Gastroesophageal sphincter (tissue), 4 donors: ENCODE measurements at regions not wholly inside any gene's neighbourhood (a gene's known extent, or its start where the extent isn't known, plus 50 kb on each side); places are given as distances from the start of the nearest gene placed in this dataset.

Experiments used
- ATAC-seq: fragments of 150-250 bp; one replicate; pipeline ENCODE4 v1.9.1; 2016; ENCODE audit warnings: mild to moderate bottlenecking, moderate library complexity
- H3K27ac ChIP-seq, 4 donors: fragments of 200-600 bp; sonication (generic) in 3 of 4; 1 replicate in 3 of 4; 2 replicates in 1 of 4; pipeline ENCODE4 v1.5.1; 2016 to 2019
- H3K27me3 ChIP-seq: fragments of 200-600 bp; sonication (generic); one replicate; pipeline ENCODE4 v1.5.1; 2019
- H3K36me3 ChIP-seq, 2 donors: fragments of 200-600 bp; sonication (generic); one replicate each; pipeline ENCODE4 v1.5.1; 2019; ENCODE audit warnings: control low read depth in 1 of 2
- H3K4me1 ChIP-seq, 3 donors: fragments of 200-600 bp; sonication (generic); 1 replicate in 2 of 3; 2 replicates in 1 of 3; pipeline ENCODE4 v1.5.1; 2016 to 2019; ENCODE audit warnings: control low read depth in 2 of 3
- H3K4me3 ChIP-seq, 2 donors: fragments of 200-600 bp; sonication (generic); one replicate each; pipeline ENCODE4 v1.5.1; 2019; ENCODE audit warnings: mild to moderate bottlenecking in 1 of 2, moderate library complexity in 1 of 2
- H3K9me3 ChIP-seq, 3 donors: fragments of 200-600 bp; sonication (generic); one replicate each; pipeline ENCODE4 v1.5.1; 2017 to 2019; ENCODE audit warnings: control low read depth in 2 of 3
- CTCF ChIP-seq, 4 experiments: fragments of 200-600 bp in 2 of 4; fragments of 450-650 bp in 2 of 4; sonication (generic) in 1 of 4; IDR thresholded peaks; one replicate each; pipeline ENCODE4 v1.5.1; 2017 to 2019; ENCODE audit warnings: antibody characterized with exemption in 4 of 4, mild to moderate bottlenecking in 2 of 4, moderate library complexity in 2 of 4
- EP300 ChIP-seq: sonication (generic); formaldehyde crosslinking; IDR thresholded peaks from one replicate; pipeline ENCODE4 v1.6.1; 2017; ENCODE audit warnings: antibody characterized with exemption, mild to moderate bottlenecking
- POLR2A ChIP-seq, 2 donors: fragments of 450-650 bp; IDR thresholded peaks; one replicate each; pipeline ENCODE4 v1.6.1; 2017; ENCODE audit warnings: antibody characterized with exemption in 2 of 2, mild to moderate bottlenecking in 2 of 2, moderate library complexity in 1 of 2
- POLR2AphosphoS5 ChIP-seq: sonication (generic); formaldehyde crosslinking; IDR thresholded peaks from one replicate; pipeline ENCODE4 v1.6.1; 2017; ENCODE audit warnings: antibody characterized with exemption
- WGBS, 2 donors: methylation state at CpG; one replicate each; pipeline ENCODE4 v1.1.5; 2018; ENCODE audit warnings: low coverage in 1 of 2; 5-methylcytosine and 5-hydroxymethylcytosine counted together

- Histone ChIP-seq H3K9me3 (no peaks in the 10 kb centered on the region), H3K4me1 (peaks cover 0 to 5% (median 0%) of the 10 kb centered on the region in 3 donors), H3K36me3 (no peaks in the 10 kb centered on the region), H3K4me3 (no peak overlapping the region), H3K27ac (no peak overlapping the region), H3K27me3 (no peaks in the 10 kb centered on the region)
- TF ChIP-seq CTCF (IDR thresholded peaks at IDR 0.05), result no peak
- no peak for TF ChIP-seq POLR2AphosphoS5
- no peak for TF ChIP-seq EP300
- no peak for TF ChIP-seq POLR2A (IDR thresholded peaks at IDR 0.05)
- WGBS, 2 donors, result 100% methylated on average over 1 to 3 of the region's 3 CpGs
- no peak for ATAC-seq
Observed at GRCh38 chr11:122019908-122020694, 95.9 kb downstream of the BLID start.

GRCh38 chr11:122007601-122008071, 108.4 kb downstream of the BLID start:
- no peaks in the 10 kb centered on the region for H3K9me3 ChIP-seq
- H3K4me3 ChIP-seq, result no peak overlapping the region
- peak overlapping the region in 3 of 4 donors; percentile 18 to 37 (median 30) for H3K27ac ChIP-seq
- ATAC-seq, result peak; percentile 60
- H3K4me1 ChIP-seq, result peaks cover 2 to 11% (median 6%) of the 10 kb centered on the region in 3 donors
- H3K36me3 ChIP-seq, result no peaks in the 10 kb centered on the region
- WGBS, 2 donors, result 6 to 18% methylated on average over 4 of the region's 4 CpGs
- TF ChIP-seq CTCF (IDR thresholded peaks at IDR 0.05), result no peak
- no peak for TF ChIP-seq EP300
- TF ChIP-seq POLR2A (IDR thresholded peaks at IDR 0.05), result no peak
- peak; percentile 13 for TF ChIP-seq POLR2AphosphoS5
- no peaks in the 10 kb centered on the region for H3K27me3 ChIP-seq

GRCh38 chr11:122004446-122004845, 111.6 kb downstream of the BLID start:
- H3K4me1 ChIP-seq, result peaks cover 2 to 11% (median 6%) of the 10 kb centered on the region in 3 donors
- WGBS, 2 donors, result 83 to 100% methylated on average over 1 of the region's 1 CpG
- no peaks in the 10 kb centered on the region for H3K9me3 ChIP-seq
- no peak for ATAC-seq
- H3K4me3 ChIP-seq, result no peak overlapping the region
- no peaks in the 10 kb centered on the region for H3K36me3 ChIP-seq
- TF ChIP-seq CTCF (IDR thresholded peaks at IDR 0.05) (no peak), EP300 (no peak), POLR2A (IDR thresholded peaks at IDR 0.05) (no peak), POLR2AphosphoS5 (no peak)
- H3K27ac ChIP-seq, result no peak overlapping the region
- H3K27me3 ChIP-seq, result no peaks in the 10 kb centered on the region

- 9 to 53% methylated on average over 1 of the region's 1 CpG for WGBS, 2 donors
- TF ChIP-seq EP300, result no peak
- TF ChIP-seq CTCF (IDR thresholded peaks at IDR 0.05), result no peak
- no peak for TF ChIP-seq POLR2AphosphoS5
- no peak for TF ChIP-seq POLR2A (IDR thresholded peaks at IDR 0.05)
- no peak for ATAC-seq
- peaks cover 1 to 9% (median 6%) of the 10 kb centered on the region in 3 donors for H3K4me1 ChIP-seq
- no peak overlapping the region for H3K4me3 ChIP-seq
- no peak overlapping the region for H3K27ac ChIP-seq
- no peaks in the 10 kb centered on the region for H3K36me3 ChIP-seq
- no peaks in the 10 kb centered on the region for H3K27me3 ChIP-seq
- H3K9me3 ChIP-seq, result no peaks in the 10 kb centered on the region
Observed at GRCh38 chr11:122002926-122003325, 113.1 kb downstream of the BLID start.

- peaks cover 0 to under 1% (median 0%) of the 10 kb centered on the region in 3 donors for H3K4me1 ChIP-seq
Observed at GRCh38 chr11:122002047-122002446, 114.0 kb downstream of the BLID start.

More at GRCh38 chr11:122002047-122002446, 114.0 kb downstream of the BLID start:
- ATAC-seq, result no peak
- no peak overlapping the region for H3K4me3 ChIP-seq
- WGBS, 2 donors, result 80 to 100% methylated on average over 1 of the region's 1 CpG
- no peaks in the 10 kb centered on the region for H3K27me3 ChIP-seq
- no peaks in the 10 kb centered on the region for H3K9me3 ChIP-seq
- no peak for TF ChIP-seq POLR2AphosphoS5
- no peaks in the 10 kb centered on the region for H3K36me3 ChIP-seq
- no peak overlapping the region for H3K27ac ChIP-seq
